H1 (cell line): ENCODE measurements at regions not wholly inside any gene's neighbourhood (a gene's known extent, or its start where the extent isn't known, plus 50 kb on each side); places are given as distances from the start of the nearest gene placed in this dataset.

ENCODE experiments used
- CTCF ChIA-PET: fragments of 300-600 bp; sonication (Branson Sonifier 250); formaldehyde crosslinking; loops from one replicate; lab custom pipeline; 2021; ENCODE audit not compliant: partially characterized antibody; lab: Charles Lee
- POLR2A ChIA-PET: fragments of 300-600 bp; sonication (Branson Sonifier 250); formaldehyde crosslinking; loops from one replicate; lab custom pipeline; 2021; ENCODE audit warnings: inconsistent platforms; ENCODE audit not compliant: partially characterized antibody; lab: Charles Lee
- DNase-seq, 2 experiments: peaks; one replicate each; pipeline versions ENCODE4 v3.0.0 to v3.0.0-alpha.2; 2010 to 2022; ENCODE audit warnings: low spot score in 2 of 2, low read depth in 1 of 2, mixed read lengths in 1 of 2
- FAIRE-seq: peaks from 2 replicates; lab custom pipeline; 2011; peaks lifted over from hg19 to GRCh38; lab: Jason Lieb, UNC
- H2AFZ ChIP-seq: 2 replicates; pipeline ENCODE4 v1.8.1; 2012; ENCODE audit warnings: low read length, inconsistent platforms
- H2AK5ac ChIP-seq: 2 replicates; pipeline ENCODE4 v1.6.1; 2013; ENCODE audit warnings: low read depth, low read length
- H2BK120ac ChIP-seq: replicated peaks from 2 replicates; pipeline ENCODE3; 2013; ENCODE audit warnings: low read depth, low read length, inconsistent platforms
- H2BK12ac ChIP-seq: 2 replicates; pipeline ENCODE4 v1.6.1; 2013; ENCODE audit warnings: low read depth, low read length
- H2BK15ac ChIP-seq: 2 replicates; pipeline ENCODE4 v1.6.1; 2013; ENCODE audit warnings: low read length
- H2BK20ac ChIP-seq: 2 replicates; pipeline ENCODE4 v1.6.1; 2013; ENCODE audit warnings: low read length
- H2BK5ac ChIP-seq: 2 replicates; pipeline ENCODE4 v1.6.1; 2013; ENCODE audit warnings: low read depth, low read length
- H3K14ac ChIP-seq: 2 replicates; pipeline ENCODE4 v1.6.1; 2013; ENCODE audit warnings: inconsistent platforms; ENCODE audit not compliant: insufficient read length
- H3K18ac ChIP-seq: 2 replicates; pipeline ENCODE4 v1.6.1; 2013; ENCODE audit warnings: low read length; ENCODE audit errors: extremely low read depth
- H3K23ac ChIP-seq: 2 replicates; pipeline ENCODE4 v1.6.1; 2013; ENCODE audit warnings: inconsistent platforms; ENCODE audit not compliant: insufficient read length
- H3K23me2 ChIP-seq: 2 replicates; pipeline ENCODE4 v1.6.1; 2013; ENCODE audit warnings: low read depth, low read length
- H3K27ac ChIP-seq: 2 replicates; pipeline ENCODE4 v1.6.1; 2011; ENCODE audit warnings: low read depth, low read length, inconsistent platforms
- H3K27me3 ChIP-seq, 4 experiments: replicated peaks in 1 of 4; 1 replicate in 1 of 4; 2 replicates in 3 of 4; pipeline versions ENCODE4 v1.6.1 to v1.8.1; 2011 to 2013; ENCODE audit warnings: low read length in 3 of 4, mild to moderate bottlenecking in 3 of 4, inconsistent platforms in 2 of 4, mixed read lengths in 2 of 4, moderate library complexity in 1 of 4; ENCODE audit not compliant: control insufficient read depth in 3 of 4, insufficient read depth in 3 of 4; ENCODE audit errors: extremely low read depth in 1 of 4
- H3K36me3 ChIP-seq, 4 experiments: 2 replicates each; pipeline versions ENCODE4 v1.6.1 to v1.8.1; 2011 to 2013; ENCODE audit warnings: mild to moderate bottlenecking in 4 of 4, low read length in 3 of 4, moderate library complexity in 2 of 4, control low read depth in 1 of 4, inconsistent platforms in 1 of 4; ENCODE audit not compliant: insufficient read depth in 4 of 4, control insufficient read depth in 2 of 4
- H3K4ac ChIP-seq: replicated peaks from 2 replicates; pipeline ENCODE3; 2013; ENCODE audit warnings: low read length, low read depth, mixed read lengths, inconsistent platforms; ENCODE audit not compliant: insufficient read length
- H3K4me1 ChIP-seq, 4 experiments: replicated peaks in 1 of 4; 1 replicate in 1 of 4; 2 replicates in 3 of 4; pipeline versions ENCODE4 v1.6.1 to v1.8.1; 2011 to 2013; ENCODE audit warnings: low read length in 3 of 4, inconsistent platforms in 2 of 4, mixed read lengths in 1 of 4; ENCODE audit not compliant: insufficient read depth in 4 of 4, control insufficient read depth in 3 of 4
- H3K4me2 ChIP-seq, 2 experiments: 2 replicates each; pipeline versions ENCODE4 v1.6.1 to v1.8.1; 2011 to 2013; ENCODE audit warnings: low read depth in 2 of 2, low read length in 2 of 2, control low read depth in 1 of 2, inconsistent platforms in 1 of 2, mild to moderate bottlenecking in 1 of 2; ENCODE audit not compliant: insufficient read depth in 1 of 2
- H3K4me3 ChIP-seq, 4 experiments: fragments of 200-600, 300-600 bp in 1 of 4; sonication (generic), shearing (Covaris generic), sonication (Bioruptor Twin) in 1 of 4; 2 replicates each; pipeline versions ENCODE4 v1.5.1 to v1.8.1; 2011 to 2016; ENCODE audit warnings: low read length in 4 of 4, low read depth in 3 of 4, control low read depth in 2 of 4, inconsistent platforms in 2 of 4, mild to moderate bottlenecking in 2 of 4, mixed read lengths in 1 of 4, moderate library complexity in 1 of 4; ENCODE audit not compliant: insufficient read depth in 2 of 4; ENCODE audit errors: extremely low read depth in 1 of 4
- H3K56ac ChIP-seq: replicated peaks from 2 replicates; pipeline ENCODE3; 2013; ENCODE audit warnings: low read depth, mild to moderate bottlenecking, mixed read lengths, low read length, inconsistent platforms; ENCODE audit not compliant: insufficient read length
- H3K79me1 ChIP-seq: 2 replicates; pipeline ENCODE4 v1.6.1; 2013; ENCODE audit warnings: low read depth, low read length, control low read depth
- H3K79me2 ChIP-seq, 2 experiments: 2 replicates each; pipeline versions ENCODE4 v1.6.1 to v1.8.1; 2012 to 2013; ENCODE audit warnings: low read length in 2 of 2, mild to moderate bottlenecking in 2 of 2, inconsistent platforms in 1 of 2; ENCODE audit not compliant: insufficient read depth in 2 of 2, control insufficient read depth in 1 of 2
- H3K9ac ChIP-seq, 4 experiments: replicated peaks in 1 of 4; 1 replicate in 1 of 4; 2 replicates in 3 of 4; pipeline versions ENCODE4 v1.6.1 to v1.8.1; 2011 to 2013; ENCODE audit warnings: low read depth in 3 of 4, low read length in 3 of 4, control low read depth in 2 of 4, mild to moderate bottlenecking in 2 of 4, moderate library complexity in 2 of 4, inconsistent platforms in 1 of 4; ENCODE audit errors: extremely low read depth in 1 of 4
- H3K9me3 ChIP-seq, 2 experiments: 2 replicates each; pipeline versions ENCODE4 v1.6.1 to v1.8.1; 2012 to 2013; ENCODE audit warnings: mild to moderate bottlenecking in 2 of 2, moderate library complexity in 2 of 2, control low read depth in 1 of 2, inconsistent platforms in 1 of 2, low read depth in 1 of 2, low read length in 1 of 2, mixed read lengths in 1 of 2; ENCODE audit not compliant: insufficient read depth in 2 of 2
- H4K20me1 ChIP-seq, 2 experiments: replicated peaks in 1 of 2; 2 replicates each; pipeline versions ENCODE3 to v1.8.1; 2011 to 2013; ENCODE audit warnings: inconsistent platforms in 2 of 2, low read length in 2 of 2, mild to moderate bottlenecking in 1 of 2; ENCODE audit not compliant: insufficient read depth in 2 of 2, control insufficient read depth in 1 of 2
- H4K5ac ChIP-seq: 2 replicates; pipeline ENCODE4 v1.6.1; 2013; ENCODE audit warnings: low read length, low read depth, mixed read lengths, inconsistent platforms; ENCODE audit not compliant: insufficient read length
- H4K8ac ChIP-seq: 2 replicates; pipeline ENCODE4 v1.8.0; 2013; ENCODE audit warnings: mild to moderate bottlenecking, moderate library complexity, low read length, inconsistent platforms; ENCODE audit not compliant: insufficient read depth; ENCODE audit errors: extremely low read depth
- H4K91ac ChIP-seq: replicated peaks from 2 replicates; pipeline ENCODE3; 2013; ENCODE audit warnings: low read length, mixed read lengths, inconsistent platforms; ENCODE audit not compliant: insufficient read length
- CTBP2 ChIP-seq: IDR thresholded peaks from 2 replicates; pipeline ENCODE4 v1.7.0; 2011; ENCODE audit warnings: borderline replicate concordance, mild to moderate bottlenecking, moderate library complexity, mixed read lengths, low read length; ENCODE audit not compliant: insufficient read depth, insufficient read length
- HDAC2 ChIP-seq, 2 experiments: fragments of 300-600 bp in 1 of 2; sonication (generic) in 1 of 2; IDR thresholded peaks; 2 replicates each; pipeline ENCODE4 v1.6.1; 2011 to 2012; ENCODE audit warnings: low read depth in 2 of 2, low read length in 2 of 2, mild to moderate bottlenecking in 2 of 2, moderate library complexity in 2 of 2, borderline replicate concordance in 1 of 2, inconsistent platforms in 1 of 2
- PHF8 ChIP-seq: fragments of 200-600 bp; sonication (generic); conservative IDR thresholded peaks from 2 replicates; pipeline ENCODE4 v1.7.1; 2012; ENCODE audit warnings: low read depth, mild to moderate bottlenecking, inconsistent platforms, low read length, moderate library complexity
- POU5F1 ChIP-seq: IDR thresholded peaks from 2 replicates; pipeline ENCODE4 v1.6.1; 2011; ENCODE audit warnings: low read depth, mild to moderate bottlenecking, low read length, moderate library complexity
- YY1 ChIP-seq: IDR thresholded peaks from 2 replicates; pipeline ENCODE4 v1.6.1; 2011; ENCODE audit warnings: low read depth, mild to moderate bottlenecking, low read length
- WGBS, 2 experiments: shearing (Covaris generic) in 1 of 2; methylation state at CpG; one replicate each; pipeline versions ENCODE4 v1.1.6 to v1.1.7; 2013 to 2015; ENCODE audit warnings: low lambda C conversion rate in 2 of 2, mixed read lengths in 2 of 2, inconsistent platforms in 1 of 2, low coverage in 1 of 2, missing lambda C conversion rate in 1 of 2; ENCODE audit not compliant: insufficient replicate concordance in 2 of 2, insufficient coverage in 1 of 2, insufficient read length in 1 of 2; ENCODE audit errors: extremely low coverage in 1 of 2, missing lambda C conversion rate in 1 of 2; 5-methylcytosine and 5-hydroxymethylcytosine counted together

DNA sequence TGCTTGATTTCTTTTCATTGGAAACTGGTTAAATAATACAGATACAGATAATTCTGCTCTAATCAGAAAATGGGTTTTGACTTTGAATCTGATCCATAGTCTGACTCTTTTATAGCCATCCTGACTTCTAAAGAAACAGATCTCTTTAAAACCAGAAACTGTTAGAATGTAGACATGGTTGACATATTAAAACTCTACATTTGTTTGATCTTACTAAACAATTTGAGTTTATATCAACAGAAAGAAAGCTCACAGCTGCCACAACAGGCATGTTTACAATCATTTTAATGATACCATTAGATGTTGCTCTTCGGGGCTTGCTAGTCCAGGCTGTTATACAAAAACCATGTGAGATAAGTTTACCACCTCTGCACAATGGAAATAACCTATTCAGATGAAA lies 193.0 kb upstream of the SEMA3A start:
- Histone ChIP-seq H2BK120ac (no peak overlapping the region), H3K9me3 (no peaks in the 10 kb centered on the region), H3K23ac (no peak overlapping the region), H3K79me2 (no peaks in the 10 kb centered on the region), H2AFZ (no peak overlapping the region), H3K9ac (no peak overlapping the region), H4K20me1 (no peaks in the 10 kb centered on the region), H2BK15ac (no peak overlapping the region), H3K27ac (no peak overlapping the region), H3K14ac (no peak overlapping the region), H4K5ac (no peak overlapping the region), H2BK5ac (no peak overlapping the region), H3K18ac (no peak overlapping the region), H3K27me3 (no peaks in the 10 kb centered on the region), H2BK12ac (no peak overlapping the region), H3K4me3 (no peak overlapping the region), H3K79me1 (no peaks in the 10 kb centered on the region), H3K23me2 (no peaks in the 10 kb centered on the region), H4K91ac (no peak overlapping the region), H3K4me2 (no peak overlapping the region), H4K8ac (no peak overlapping the region), H2AK5ac (no peak overlapping the region), H3K36me3 (no peaks in the 10 kb centered on the region), H3K4ac (no peak overlapping the region), H3K56ac (no peak overlapping the region), H3K4me1 (no peaks in the 10 kb centered on the region), H2BK20ac (no peak overlapping the region)
- TF ChIP-seq POU5F1, result no peak
- no peak for TF ChIP-seq YY1
- no peak for TF ChIP-seq PHF8
- TF ChIP-seq CTBP2, result no peak
- TF ChIP-seq HDAC2 (IDR thresholded peaks at IDR 0.05; ENCODE audit: borderline replicate concordance in 1 of 2, low read depth in 2 of 2, low read length in 2 of 2), result no peak
- POLR2A ChIA-PET, result no interaction called here
- DNase-seq (no peak), FAIRE-seq (no peak)
- CTCF ChIA-PET, result no interaction called here
- WGBS, 2 experiments, result 78% methylated on average over 1 of the region's 1 CpG; no CpG with 5 or more reads in 1 of the 2 experiments
